K562 (cell line): ENCODE measurements at regions not wholly inside any gene's neighbourhood (a gene's known extent, or its start where the extent isn't known, plus 50 kb on each side); places are given as distances from the start of the nearest gene placed in this dataset.

Source experiments
- ATAC-seq: fragments of 200-7000 bp; cut with Tn5 transposase; 3 replicates; pipeline ENCODE4 v1.9.1; 2020; ENCODE audit warnings: moderate library complexity
- BruUV-seq: library from RNA; stranded (reverse); fragments of 400-500 nt; replicated peaks from 2 replicates; lab custom pipeline; 2021; lab: Mats Ljungman, UMichigan
- CTCF ChIA-PET: fragments of 300-600 bp; formaldehyde crosslinking; extraction: SDS; loops from one replicate; lab custom pipeline; 2021; ENCODE audit warnings: low intra/inter-chr PET ratio; lab: Yijun Ruan, JAX
- POLR2A ChIA-PET: fragments of 300-600, 350-650 bp; sonication (Branson Sonifier 250); formaldehyde crosslinking; extraction: SDS; loops from one replicate; lab custom pipeline; 2021; ENCODE audit warnings: antibody characterized with exemption, inconsistent platforms; lab: Yijun Ruan, JAX
- DNase-seq, 4 experiments: peaks; one replicate each; pipeline versions ENCODE4 v3.0.0 to v3.0.0-alpha.2; 2011 to 2018; ENCODE audit warnings: low spot score in 3 of 4, mixed read lengths in 3 of 4; ENCODE audit errors: extremely low read depth in 1 of 4
- FAIRE-seq: peaks from 2 replicates; lab custom pipeline; 2011; peaks lifted over from hg19 to GRCh38; lab: Jason Lieb, UNC
- H2AFZ ChIP-seq: 2 replicates; pipeline ENCODE4 v1.6.0; 2011; ENCODE audit warnings: low read depth, low read length, control low read depth, inconsistent platforms
- H3K27ac ChIP-seq: fragments of 200-600 bp; 3 replicates; pipeline ENCODE4 v1.8.0; 2011; ENCODE audit warnings: low read depth, mild to moderate bottlenecking, control low read depth, inconsistent platforms, low read length, moderate library complexity, mixed read lengths; ENCODE audit errors: extremely low read depth
- H3K27me3 ChIP-seq, 2 experiments: fragments of 300-600 bp in 1 of 2; 2 replicates in 1 of 2; 3 replicates in 1 of 2; pipeline versions ENCODE4 v1.6.0 to v1.8.0; 2011; ENCODE audit warnings: inconsistent platforms in 2 of 2, low read length in 2 of 2, mild to moderate bottlenecking in 1 of 2, mixed read lengths in 1 of 2, moderate library complexity in 1 of 2; ENCODE audit not compliant: control insufficient read depth in 2 of 2, insufficient read depth in 2 of 2
- H3K36me3 ChIP-seq: fragments of 300-600 bp; 3 replicates; pipeline ENCODE4 v1.8.0; 2011; ENCODE audit warnings: mild to moderate bottlenecking, low read length, inconsistent platforms; ENCODE audit not compliant: control insufficient read depth, insufficient read depth
- H3K4me1 ChIP-seq, 2 experiments: fragments of 200-600 bp in 1 of 2; replicated peaks in 1 of 2; 2 replicates in 1 of 2; 3 replicates in 1 of 2; pipeline versions ENCODE4 v1.5.1 to v1.8.0; 2011; ENCODE audit warnings: inconsistent platforms in 2 of 2, low read length in 2 of 2, mild to moderate bottlenecking in 1 of 2, mixed read lengths in 1 of 2, moderate library complexity in 1 of 2; ENCODE audit not compliant: control insufficient read depth in 2 of 2, insufficient read depth in 2 of 2
- H3K4me2 ChIP-seq: 2 replicates; pipeline ENCODE4 v1.6.1; 2011; ENCODE audit warnings: low read length, control low read depth, inconsistent platforms, mixed read lengths; ENCODE audit not compliant: insufficient read depth
- H3K4me3 ChIP-seq: fragments of 200-600 bp; sonication (generic), shearing (Covaris generic); 2 replicates; pipeline ENCODE4 v1.5.1; 2016; ENCODE audit warnings: control low read depth, inconsistent platforms
- H3K79me2 ChIP-seq: fragments of 200-600 bp; 3 replicates; pipeline ENCODE4 v1.8.0; 2011; ENCODE audit warnings: low read length, inconsistent platforms; ENCODE audit not compliant: control insufficient read depth, insufficient read depth
- H3K9ac ChIP-seq, 2 experiments: 2 replicates each; pipeline versions ENCODE4 v1.6.0 to v1.6.1; 2011; ENCODE audit warnings: low read depth in 2 of 2, low read length in 2 of 2, control low read depth in 1 of 2, inconsistent platforms in 1 of 2, mild to moderate bottlenecking in 1 of 2, mixed read lengths in 1 of 2; ENCODE audit not compliant: insufficient read depth in 1 of 2
- H3K9me1 ChIP-seq: one replicate; pipeline ENCODE4 v1.6.0; 2011; ENCODE audit warnings: inconsistent platforms, mild to moderate bottlenecking, low read length, moderate library complexity; ENCODE audit not compliant: control insufficient read depth, insufficient read depth
- H3K9me3 ChIP-seq: replicated peaks from 2 replicates; pipeline ENCODE4 v1.5.1; 2011; ENCODE audit warnings: low read depth, low read length, inconsistent platforms; ENCODE audit not compliant: control insufficient read depth, insufficient read depth
- H4K20me1 ChIP-seq: replicated peaks from 2 replicates; pipeline ENCODE4 v1.6.1; 2011; ENCODE audit warnings: low read length, inconsistent platforms, mixed read lengths; ENCODE audit not compliant: control insufficient read depth, insufficient read depth
- ARNT ChIP-seq, 2 experiments: fragments of 450-650 bp; IDR thresholded peaks; 2 replicates each; pipeline ENCODE4 v1.6.1; 2016; ENCODE audit warnings: mild to moderate bottlenecking in 1 of 2
- YY1 ChIP-seq, 3 experiments: IDR thresholded peaks; 2 replicates each; pipeline ENCODE4 v1.6.1; 2011; ENCODE audit warnings: low read length in 2 of 3, mild to moderate bottlenecking in 2 of 3, moderate library complexity in 2 of 3, borderline replicate concordance in 1 of 3, control low read depth in 1 of 3, low read depth in 1 of 3; ENCODE audit not compliant: insufficient read depth in 3 of 3, insufficient replicate concordance in 2 of 3, control insufficient read depth in 1 of 3, insufficient read length in 1 of 3; ENCODE audit errors: extremely low read depth in 1 of 3
- WGBS: fragments of 100-300 bp; shearing (Covaris generic); methylation state at CpG from one replicate; pipeline ENCODE4 v1.1.6; 2016; ENCODE audit warnings: low coverage, mixed read lengths; ENCODE audit not compliant: insufficient coverage; ENCODE audit errors: missing lambda C conversion rate; 5-methylcytosine and 5-hydroxymethylcytosine counted together
- in situ Hi-C: fragments of 300-500 bp; cut with MboI; formaldehyde crosslinking; loops from 4 replicates; pipeline ENCODE4 v1.15.0; 2018; ENCODE audit warnings: inconsistent platforms, mixed read lengths
- intact Hi-C: fragments of 100-400 bp; cut with micrococcal nuclease; formaldehyde crosslinking; loops from 2 replicates; pipeline ENCODE4 v1.14.2; 2022
- TF ChIP-seq, protein P1 (sequence below): fragments of 250-450 bp; sonication (Bioruptor Pico); IDR thresholded peaks from 2 replicates; pipeline ENCODE4 v1.5.0; 2021; ENCODE audit warnings: mild to moderate bottlenecking, moderate library complexity
- TF ChIP-seq, protein P2 (sequence below): fragments of 250-450 bp; sonication (Bioruptor Pico); IDR thresholded peaks from 2 replicates; pipeline ENCODE4 v1.5.0; 2020; ENCODE audit warnings: mild to moderate bottlenecking

- H3K4me2 ChIP-seq, result no peak overlapping the region
- WGBS, result 2% methylated on average over 27 of the region's 27 CpGs
- no peak for FAIRE-seq
- no peaks in the 10 kb centered on the region for H3K36me3 ChIP-seq
- no TSS peak for BruUV-seq
- H3K9me1 ChIP-seq, result no peaks in the 10 kb centered on the region
- peaks cover 0 to 13% of the 10 kb centered on the region in 2 experiments; a peak in 1 of 5 replicates for H3K4me1 ChIP-seq
- H2AFZ ChIP-seq, result no peak overlapping the region
- peaks cover 25 to 47% of the 10 kb centered on the region in 2 experiments for H3K27me3 ChIP-seq
- no peaks in the 10 kb centered on the region for H3K9me3 ChIP-seq
- intact Hi-C loops (no loop called here), in situ Hi-C loops (loop anchor here (10.0 kb wide), 1 partner anchor 676 kb away; no protein-coding TSS in a partner anchor)
- 0 out of 3 replicates have a peak, but pooled peaks have one; percentile 23 for ATAC-seq
- POLR2A ChIA-PET, result interaction anchor here (0.6 kb wide), 1 partner anchor 59 kb away, joined by 4 read pairs; no protein-coding TSS in a partner anchor
- H3K4me3 ChIP-seq, result no peak overlapping the region
- H3K27ac ChIP-seq, result no peak overlapping the region
- no peaks in the 10 kb centered on the region for H4K20me1 ChIP-seq
- CTCF ChIA-PET, result no interaction called here
- H3K79me2 ChIP-seq, result no peaks in the 10 kb centered on the region
- no peak for DNase-seq
- TF ChIP-seq YY1 (IDR thresholded peaks at IDR 0.05; ENCODE audit: borderline replicate concordance in 1 of 3, control insufficient read depth in 1 of 3, extremely low read depth in 1 of 3, insufficient read depth in 3 of 3, insufficient read length in 1 of 3, insufficient replicate concordance in 2 of 3, low read depth in 1 of 3, low read length in 2 of 3), result no peak
- TF ChIP-seq, protein P1, sequence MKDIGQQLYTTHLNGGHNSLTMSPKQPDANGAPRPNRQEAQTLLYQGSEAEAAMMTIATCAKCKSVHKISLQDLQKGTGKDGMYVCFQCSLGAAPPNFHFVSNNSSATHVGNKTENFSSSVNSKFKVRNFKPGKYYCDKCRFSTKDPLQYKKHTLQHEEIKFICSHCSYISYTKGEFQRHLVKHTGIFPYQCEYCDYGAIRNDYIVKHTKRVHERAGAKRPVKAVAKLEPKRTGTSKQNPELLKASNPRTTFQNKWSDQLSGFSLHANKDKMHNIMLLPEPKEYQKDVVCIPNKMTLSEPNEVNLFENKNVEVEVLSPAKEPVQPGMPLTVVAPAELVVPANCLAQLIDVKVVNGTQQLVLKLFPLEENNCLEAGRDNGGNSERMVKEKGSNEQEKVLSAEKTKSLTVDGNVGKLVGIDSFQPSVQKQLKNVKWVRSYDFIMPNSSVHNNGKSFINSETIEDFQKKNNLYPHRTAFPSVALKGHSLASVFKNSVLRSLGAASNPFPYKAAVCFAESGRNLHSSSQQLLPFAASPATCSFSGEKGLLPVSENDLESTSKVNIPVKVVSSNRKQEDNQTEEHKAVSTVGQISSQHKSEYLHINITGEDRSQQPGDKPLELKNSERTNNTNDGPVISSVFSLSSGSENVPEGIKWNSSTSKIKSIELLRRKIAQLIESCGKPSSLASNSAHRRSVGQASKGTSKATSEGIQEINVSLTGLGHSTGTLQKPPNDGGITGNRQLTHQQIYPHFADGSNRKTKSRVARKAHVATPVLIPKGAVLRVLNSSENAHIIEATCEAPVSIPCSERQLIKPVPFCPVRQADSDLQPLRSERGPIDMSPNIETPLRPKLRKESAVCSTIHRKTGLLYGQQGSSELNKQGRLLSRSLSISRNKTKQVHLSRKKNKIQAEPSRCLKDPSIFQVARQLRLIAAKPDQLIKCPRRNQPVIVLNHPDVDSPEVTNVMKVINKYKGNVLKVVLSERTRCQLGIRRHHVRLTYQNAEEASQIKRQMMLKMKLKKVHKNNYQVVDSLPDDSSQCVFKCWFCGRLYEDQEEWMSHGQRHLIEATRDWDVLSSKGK, result no peak
- TF ChIP-seq ARNT (IDR thresholded peaks at IDR 0.05), result no peak
- TF ChIP-seq, protein P2, sequence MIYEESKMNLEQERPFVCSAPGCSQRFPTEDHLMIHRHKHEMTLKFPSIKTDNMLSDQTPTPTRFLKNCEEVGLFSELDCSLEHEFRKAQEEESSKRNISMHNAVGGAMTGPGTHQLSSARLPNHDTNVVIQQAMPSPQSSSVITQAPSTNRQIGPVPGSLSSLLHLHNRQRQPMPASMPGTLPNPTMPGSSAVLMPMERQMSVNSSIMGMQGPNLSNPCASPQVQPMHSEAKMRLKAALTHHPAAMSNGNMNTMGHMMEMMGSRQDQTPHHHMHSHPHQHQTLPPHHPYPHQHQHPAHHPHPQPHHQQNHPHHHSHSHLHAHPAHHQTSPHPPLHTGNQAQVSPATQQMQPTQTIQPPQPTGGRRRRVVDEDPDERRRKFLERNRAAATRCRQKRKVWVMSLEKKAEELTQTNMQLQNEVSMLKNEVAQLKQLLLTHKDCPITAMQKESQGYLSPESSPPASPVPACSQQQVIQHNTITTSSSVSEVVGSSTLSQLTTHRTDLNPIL (CRISPR knock-in tag), result no peak
- no peak overlapping the region for H3K9ac ChIP-seq
Measured at GRCh38 chr6:169838346-169839028, 87.1 kb downstream of the ERMARD start.
